GM23338 (cell line): ENCODE measurements at regions not wholly inside any gene's neighbourhood (a gene's known extent, or its start where the extent isn't known, plus 50 kb on each side); places are given as distances from the start of the nearest gene placed in this dataset.

Experiments
- ATAC-seq: fragments of 200-7000 bp; cut with Tn5 transposase; 3 replicates; pipeline ENCODE4 v1.9.1; 2020
- DNase-seq: peaks from one replicate; pipeline ENCODE4 v3.0.0-alpha.2; 2015; ENCODE audit warnings: low spot score
- H2AFZ ChIP-seq: fragments of 200-600 bp; sonication (generic); 2 replicates; pipeline ENCODE4 v1.8.0; 2016; ENCODE audit warnings: antibody characterized with exemption, mild to moderate bottlenecking, moderate library complexity
- H3F3A ChIP-seq: fragments of 200-600 bp; sonication (generic); replicated peaks from 2 replicates; pipeline ENCODE4 v1.8.0; 2017; ENCODE audit warnings: antibody characterized with exemption, mixed run types, low read depth
- H3K27ac ChIP-seq: fragments of 200-600 bp; sonication (generic); 2 replicates; pipeline ENCODE4 v1.6.1; 2016; ENCODE audit warnings: low read depth
- H3K27me3 ChIP-seq: fragments of 200-600 bp; sonication (generic); 2 replicates; pipeline ENCODE4 v1.8.0; 2016; ENCODE audit warnings: mild to moderate bottlenecking, mixed run types, moderate library complexity; ENCODE audit not compliant: insufficient read depth
- H3K36me3 ChIP-seq: fragments of 200-600 bp; sonication (generic); 2 replicates; pipeline ENCODE4 v1.8.0; 2016; ENCODE audit warnings: mild to moderate bottlenecking; ENCODE audit not compliant: insufficient read depth
- H3K4me1 ChIP-seq: fragments of 200-600 bp; sonication (generic); 2 replicates; pipeline ENCODE4 v1.8.0; 2016; ENCODE audit warnings: mild to moderate bottlenecking, moderate library complexity; ENCODE audit not compliant: insufficient read depth
- H3K4me2 ChIP-seq: fragments of 200-600 bp; sonication (generic); 2 replicates; pipeline ENCODE4 v1.7.1; 2017; ENCODE audit warnings: mixed run types
- H3K4me3 ChIP-seq: fragments of 200-600 bp; sonication (generic); 2 replicates; pipeline ENCODE4 v1.6.1; 2016; ENCODE audit warnings: mixed run types
- H3K79me2 ChIP-seq: fragments of 200-600 bp; sonication (generic); replicated peaks from 2 replicates; pipeline ENCODE4 v1.8.0; 2017; ENCODE audit warnings: mild to moderate bottlenecking; ENCODE audit not compliant: insufficient read depth
- H3K9me2 ChIP-seq: fragments of 200-600 bp; sonication (generic); 2 replicates; pipeline ENCODE4 v1.8.0; 2017; ENCODE audit not compliant: insufficient read depth
- H4K20me1 ChIP-seq: fragments of 200-600 bp; sonication (generic); replicated peaks from 2 replicates; pipeline ENCODE4 v1.8.0; 2017; ENCODE audit warnings: mild to moderate bottlenecking; ENCODE audit not compliant: insufficient read depth
- H3K27ac Mint-ChIP-seq: 2 replicates; pipeline ENCODE4 v1.8.0; 2020; ENCODE audit warnings: inconsistent platforms, mild to moderate bottlenecking, moderate library complexity, mixed read lengths
- H3K27me3 Mint-ChIP-seq: 3 replicates; pipeline ENCODE4 v1.8.0; 2022; ENCODE audit warnings: low read depth, mild to moderate bottlenecking, moderate library complexity, mixed read lengths, inconsistent platforms; ENCODE audit not compliant: insufficient read depth, poor library complexity
- H3K36me3 Mint-ChIP-seq: 3 replicates; pipeline ENCODE4 v1.8.0; 2021; ENCODE audit warnings: low read depth, mild to moderate bottlenecking, inconsistent platforms, moderate library complexity, mixed read lengths
- H3K4me1 Mint-ChIP-seq: 3 replicates; pipeline ENCODE4 v1.8.0; 2020; ENCODE audit warnings: mild to moderate bottlenecking, inconsistent platforms, mixed read lengths
- H3K4me3 Mint-ChIP-seq: 3 replicates; pipeline ENCODE4 v1.8.0; 2021; ENCODE audit warnings: moderate library complexity, mild to moderate bottlenecking, inconsistent platforms, mixed read lengths
- H3K9me3 Mint-ChIP-seq: 3 replicates; pipeline ENCODE4 v1.8.0; 2020; ENCODE audit warnings: moderate library complexity, mild to moderate bottlenecking, inconsistent platforms, mixed read lengths
- CREB1 ChIP-seq: fragments of 250-450 bp; sonication (Bioruptor Pico); IDR thresholded peaks from 2 replicates; pipeline ENCODE4 v1.5.0; 2020; ENCODE audit warnings: low read depth, mild to moderate bottlenecking, moderate library complexity
- CTCF ChIP-seq, 2 experiments: fragments of 200-600 bp in 1 of 2; sonication (generic) in 1 of 2; conservative IDR thresholded peaks; 2 replicates each; pipeline versions ENCODE4 v1.5.1 to v1.6.1; 2016 to 2017; ENCODE audit warnings: antibody characterized with exemption in 2 of 2, low read depth in 2 of 2, mild to moderate bottlenecking in 2 of 2, moderate library complexity in 1 of 2
- EZH2 ChIP-seq: fragments of 200-600 bp; sonication (generic); IDR thresholded peaks from one replicate; pipeline ENCODE4 v1.8.0; 2017; ENCODE audit warnings: antibody characterized with exemption, mild to moderate bottlenecking, low read depth; ENCODE audit not compliant: unreplicated experiment
- POLR2AphosphoS5 ChIP-seq: IDR thresholded peaks from 2 replicates; pipeline ENCODE4 v1.6.1; 2016; ENCODE audit warnings: antibody characterized with exemption, low read depth
- STAT1 ChIP-seq: IDR thresholded peaks from one replicate; pipeline ENCODE4 v1.6.1; 2016; ENCODE audit warnings: antibody characterized with exemption; ENCODE audit not compliant: unreplicated experiment
- ZNF114 ChIP-seq: fragments of 250-450 bp; sonication (Bioruptor Pico); IDR thresholded peaks from 2 replicates; pipeline ENCODE4 v1.5.0; 2020; ENCODE audit warnings: mild to moderate bottlenecking, moderate library complexity
- ZNF462 ChIP-seq: fragments of 250-450 bp; sonication (Bioruptor Pico); IDR thresholded peaks from 2 replicates; pipeline ENCODE4 v1.5.0; 2020; ENCODE audit warnings: mild to moderate bottlenecking, moderate library complexity
- TF ChIP-seq, protein P1 (sequence below): IDR thresholded peaks from 2 replicates; pipeline ENCODE4 v1.6.1; 2016; ENCODE audit warnings: antibody characterized with exemption
- TF ChIP-seq, protein P2 (sequence below): IDR thresholded peaks from one replicate; pipeline ENCODE4 v1.6.1; 2018; ENCODE audit warnings: antibody characterized with exemption; ENCODE audit not compliant: unreplicated experiment

DNA sequence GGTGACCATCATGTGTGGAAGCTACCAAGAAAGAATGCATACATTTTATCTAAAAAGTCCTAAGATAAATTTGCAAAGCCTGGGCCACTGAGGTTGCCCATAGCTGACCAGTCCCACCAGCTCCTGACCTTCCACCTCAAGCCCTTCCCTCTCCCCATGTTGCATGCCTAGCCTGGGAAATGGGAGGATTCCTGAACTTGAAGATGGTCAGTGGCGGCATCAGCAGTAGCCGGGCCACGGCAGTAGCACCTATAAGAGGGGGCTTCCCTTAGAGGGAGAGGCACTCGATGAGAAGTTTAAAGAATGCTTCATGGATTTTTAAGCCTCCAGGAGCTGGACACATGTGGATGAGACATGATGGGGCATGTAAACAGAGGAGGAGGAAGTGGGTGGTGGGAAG, 172.1 kb downstream of the KLF13 start:
- Histone ChIP-seq H3K9me2 (no peaks in the 10 kb centered on the region), H3K27me3 (no peaks in the 10 kb centered on the region), H3K27ac (no peak overlapping the region), H3K4me3 (no peak overlapping the region), H3K4me2 (no peak overlapping the region), H3K36me3 (no peaks in the 10 kb centered on the region), H3F3A (no peaks in the 10 kb centered on the region), H2AFZ (no peak overlapping the region), H3K4me1 (no peaks in the 10 kb centered on the region), H3K79me2 (no peaks in the 10 kb centered on the region), H4K20me1 (no peaks in the 10 kb centered on the region)
- Mint-ChIP-seq H3K4me1 (peaks cover 2% of the 10 kb centered on the region; the same call in 2 of the 3 replicates), H3K4me3 (no peak overlapping the region), H3K9me3 (no peaks in the 10 kb centered on the region), H3K27ac (no peak overlapping the region), H3K27me3 (peaks cover 10% of the 10 kb centered on the region), H3K36me3 (no peaks in the 10 kb centered on the region)
- DNase-seq (no peak), ATAC-seq (no peak)
- no peak for TF ChIP-seq ZNF462 (CRISPR knock-in tag)
- TF ChIP-seq, protein P1, sequence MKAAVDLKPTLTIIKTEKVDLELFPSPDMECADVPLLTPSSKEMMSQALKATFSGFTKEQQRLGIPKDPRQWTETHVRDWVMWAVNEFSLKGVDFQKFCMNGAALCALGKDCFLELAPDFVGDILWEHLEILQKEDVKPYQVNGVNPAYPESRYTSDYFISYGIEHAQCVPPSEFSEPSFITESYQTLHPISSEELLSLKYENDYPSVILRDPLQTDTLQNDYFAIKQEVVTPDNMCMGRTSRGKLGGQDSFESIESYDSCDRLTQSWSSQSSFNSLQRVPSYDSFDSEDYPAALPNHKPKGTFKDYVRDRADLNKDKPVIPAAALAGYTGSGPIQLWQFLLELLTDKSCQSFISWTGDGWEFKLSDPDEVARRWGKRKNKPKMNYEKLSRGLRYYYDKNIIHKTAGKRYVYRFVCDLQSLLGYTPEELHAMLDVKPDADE: no peak
- no peak for TF ChIP-seq ZNF114
- TF ChIP-seq CREB1 (CRISPR knock-in tag): no peak
- no peak for TF ChIP-seq POLR2AphosphoS5
- TF ChIP-seq, protein P2, sequence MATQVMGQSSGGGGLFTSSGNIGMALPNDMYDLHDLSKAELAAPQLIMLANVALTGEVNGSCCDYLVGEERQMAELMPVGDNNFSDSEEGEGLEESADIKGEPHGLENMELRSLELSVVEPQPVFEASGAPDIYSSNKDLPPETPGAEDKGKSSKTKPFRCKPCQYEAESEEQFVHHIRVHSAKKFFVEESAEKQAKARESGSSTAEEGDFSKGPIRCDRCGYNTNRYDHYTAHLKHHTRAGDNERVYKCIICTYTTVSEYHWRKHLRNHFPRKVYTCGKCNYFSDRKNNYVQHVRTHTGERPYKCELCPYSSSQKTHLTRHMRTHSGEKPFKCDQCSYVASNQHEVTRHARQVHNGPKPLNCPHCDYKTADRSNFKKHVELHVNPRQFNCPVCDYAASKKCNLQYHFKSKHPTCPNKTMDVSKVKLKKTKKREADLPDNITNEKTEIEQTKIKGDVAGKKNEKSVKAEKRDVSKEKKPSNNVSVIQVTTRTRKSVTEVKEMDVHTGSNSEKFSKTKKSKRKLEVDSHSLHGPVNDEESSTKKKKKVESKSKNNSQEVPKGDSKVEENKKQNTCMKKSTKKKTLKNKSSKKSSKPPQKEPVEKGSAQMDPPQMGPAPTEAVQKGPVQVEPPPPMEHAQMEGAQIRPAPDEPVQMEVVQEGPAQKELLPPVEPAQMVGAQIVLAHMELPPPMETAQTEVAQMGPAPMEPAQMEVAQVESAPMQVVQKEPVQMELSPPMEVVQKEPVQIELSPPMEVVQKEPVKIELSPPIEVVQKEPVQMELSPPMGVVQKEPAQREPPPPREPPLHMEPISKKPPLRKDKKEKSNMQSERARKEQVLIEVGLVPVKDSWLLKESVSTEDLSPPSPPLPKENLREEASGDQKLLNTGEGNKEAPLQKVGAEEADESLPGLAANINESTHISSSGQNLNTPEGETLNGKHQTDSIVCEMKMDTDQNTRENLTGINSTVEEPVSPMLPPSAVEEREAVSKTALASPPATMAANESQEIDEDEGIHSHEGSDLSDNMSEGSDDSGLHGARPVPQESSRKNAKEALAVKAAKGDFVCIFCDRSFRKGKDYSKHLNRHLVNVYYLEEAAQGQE: no peak
- TF ChIP-seq EZH2: no peak
- no peak for TF ChIP-seq STAT1
- TF ChIP-seq CTCF (conservative IDR thresholded peaks at IDR 0.05; ENCODE audit: low read depth in 2 of 2): no peak
